T-helper 2 cell treated with Interferon-gamma antibody and Interleukin-4, amounts not matched to agents 5 μg/mL and 100 μg/mL, for 36 hours (primary cell): ENCODE measurements at regions not wholly inside any gene's neighbourhood (a gene's known extent, or its start where the extent isn't known, plus 50 kb on each side); places are given as distances from the start of the nearest gene placed in this dataset.
A peak's percentile ranks its signal among the peaks of the same experiment; 100 is the strongest.

ENCODE experiments used
- DNase-seq: peaks from one replicate; pipeline ENCODE4 v3.0.0; 2021; ENCODE audit warnings: low spot score
- H3K27ac Mint-ChIP-seq: one replicate; pipeline ENCODE4 v1.8.0; 2021; ENCODE audit warnings: mild to moderate bottlenecking, mixed read lengths
- H3K27me3 Mint-ChIP-seq: one replicate; pipeline ENCODE4 v1.8.0; 2021; ENCODE audit warnings: low read depth, mixed read lengths
- H3K36me3 Mint-ChIP-seq: one replicate; pipeline ENCODE4 v1.8.0; 2021; ENCODE audit warnings: low read depth, mixed read lengths
- H3K4me1 Mint-ChIP-seq: one replicate; pipeline ENCODE4 v1.8.0; 2021; ENCODE audit warnings: low read depth, mixed read lengths
- H3K4me3 Mint-ChIP-seq: one replicate; pipeline ENCODE4 v1.8.0; 2022; ENCODE audit warnings: mild to moderate bottlenecking, moderate library complexity, mixed read lengths
- H3K9me3 Mint-ChIP-seq: one replicate; pipeline ENCODE4 v1.8.0; 2021; ENCODE audit warnings: mixed read lengths

DNA sequence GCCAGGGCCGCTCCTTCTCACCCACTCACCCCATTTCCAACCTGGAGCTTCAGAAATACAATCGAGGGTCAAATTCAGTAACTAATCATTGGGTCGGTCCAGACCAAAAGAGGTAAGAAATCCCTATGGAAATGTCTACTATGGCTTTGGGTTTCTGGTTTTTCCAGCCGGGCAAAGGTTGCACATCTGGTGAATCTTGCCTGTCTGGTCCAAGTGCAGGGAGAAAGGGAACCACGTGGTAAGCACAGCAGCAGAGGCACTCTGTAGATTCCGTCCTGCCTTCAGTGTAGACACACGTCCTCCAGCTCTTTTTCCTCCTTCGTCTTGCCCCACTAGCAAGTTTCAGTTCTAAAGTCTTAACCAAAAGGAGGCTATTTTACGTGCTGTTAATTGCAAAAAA lies 218.0 kb upstream of the JADE1 start:
- Mint-ChIP-seq H3K36me3 (no peaks in the 10 kb centered on the region), H3K4me1 (no peaks in the 10 kb centered on the region), H3K9me3 (peaks cover 9% of the 10 kb centered on the region), H3K27ac (no peak overlapping the region), H3K27me3 (no peaks in the 10 kb centered on the region), H3K4me3 (no peak overlapping the region)
- no peak for DNase-seq

DNA sequence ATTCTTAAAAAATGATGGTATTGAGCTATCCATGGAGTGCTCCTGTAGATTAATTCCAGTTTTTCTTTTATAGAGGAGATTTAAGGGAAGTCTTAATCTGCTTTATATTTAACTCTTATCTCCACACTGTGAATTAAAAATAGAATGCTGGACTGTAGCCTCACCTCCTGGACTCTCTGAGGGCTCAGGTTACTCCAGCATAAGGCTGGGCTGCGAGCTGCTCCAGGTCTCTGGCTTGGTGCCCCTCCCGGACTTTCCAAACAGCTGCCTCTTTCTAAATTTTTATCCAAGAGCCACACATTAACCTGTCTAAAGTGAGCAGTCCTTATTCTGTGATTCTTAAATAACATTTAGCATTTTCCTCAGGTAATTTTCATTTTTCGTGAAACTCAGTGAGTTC lies 218.7 kb upstream of the JADE1 start:
- Mint-ChIP-seq H3K4me3 (no peak overlapping the region), H3K36me3 (no peaks in the 10 kb centered on the region), H3K27ac (no peak overlapping the region), H3K9me3 (peaks cover 5% of the 10 kb centered on the region), H3K27me3 (no peaks in the 10 kb centered on the region), H3K4me1 (no peaks in the 10 kb centered on the region)
- no peak for DNase-seq

DNA sequence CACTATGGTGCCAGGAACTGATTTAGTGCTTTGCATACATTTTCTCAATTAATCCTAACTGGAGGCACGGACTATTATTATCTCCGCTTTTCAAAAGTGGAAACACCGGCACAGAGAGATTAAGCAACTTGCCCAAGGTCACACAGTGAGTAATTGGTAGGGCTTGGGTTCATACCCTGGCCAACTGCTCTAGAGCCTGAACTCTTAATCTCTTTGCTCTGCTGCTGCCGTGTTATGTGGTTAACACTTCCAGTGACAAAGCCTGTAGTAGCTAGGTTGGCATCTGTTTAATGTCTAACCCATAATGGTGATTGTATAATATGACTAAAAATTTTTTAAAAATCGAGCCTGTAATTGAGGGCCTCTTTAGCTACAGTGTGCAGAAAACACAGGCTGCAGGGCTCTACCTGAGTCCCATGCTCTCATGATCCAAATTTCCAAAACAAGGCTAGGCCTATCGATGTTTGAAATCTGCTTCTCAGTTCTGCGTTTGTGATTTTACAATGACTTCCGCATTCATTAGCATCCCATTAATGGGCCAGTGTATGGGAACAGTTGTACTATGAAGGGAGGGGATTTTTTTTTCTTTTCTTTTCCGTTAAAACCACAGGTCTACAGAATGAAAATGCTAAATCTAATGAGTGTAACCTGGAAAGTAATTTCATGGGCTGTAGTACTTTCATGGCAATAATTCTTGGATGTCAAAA lies 219.3 kb upstream of the JADE1 start:
- H3K4me1 Mint-ChIP-seq = no peaks in the 10 kb centered on the region
- H3K27me3 Mint-ChIP-seq = no peaks in the 10 kb centered on the region
- H3K9me3 Mint-ChIP-seq = peaks cover 5% of the 10 kb centered on the region
- H3K4me3 Mint-ChIP-seq = no peak overlapping the region
- no peak overlapping the region for H3K27ac Mint-ChIP-seq
- DNase-seq = no peak
- no peaks in the 10 kb centered on the region for H3K36me3 Mint-ChIP-seq

DNA sequence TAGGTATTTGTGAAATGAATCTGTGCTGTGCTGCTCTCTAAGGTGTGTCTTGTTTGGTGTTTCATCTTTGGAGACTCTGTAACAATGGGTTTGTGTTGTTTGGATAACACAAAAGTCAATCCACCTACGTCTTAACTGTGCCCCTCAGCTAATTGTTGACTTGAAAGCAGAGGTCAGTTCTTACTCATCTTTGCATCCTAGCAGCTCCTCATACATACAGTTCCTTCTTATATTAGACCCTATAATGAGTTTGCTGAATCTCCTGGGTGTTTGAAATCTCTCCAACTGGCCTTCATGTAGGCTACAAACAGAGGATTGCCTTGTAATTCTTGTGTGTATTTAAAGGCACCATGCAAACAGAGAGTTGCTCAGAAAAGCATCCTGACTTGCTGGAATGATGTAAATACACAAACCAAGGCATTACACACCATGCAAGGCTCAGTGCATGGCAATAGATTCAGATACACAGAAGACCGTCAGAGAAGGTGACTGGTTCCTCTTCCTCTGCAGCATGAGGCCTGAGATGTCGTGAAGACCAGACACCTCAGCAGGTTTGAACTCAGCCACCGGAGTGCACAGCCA lies 220.0 kb upstream of the JADE1 start:
- Mint-ChIP-seq H3K27me3 (no peaks in the 10 kb centered on the region), H3K36me3 (no peaks in the 10 kb centered on the region), H3K9me3 (peaks cover 5% of the 10 kb centered on the region), H3K27ac (no peak overlapping the region), H3K4me1 (no peaks in the 10 kb centered on the region), H3K4me3 (no peak overlapping the region)
- DNase-seq = no peak

DNA sequence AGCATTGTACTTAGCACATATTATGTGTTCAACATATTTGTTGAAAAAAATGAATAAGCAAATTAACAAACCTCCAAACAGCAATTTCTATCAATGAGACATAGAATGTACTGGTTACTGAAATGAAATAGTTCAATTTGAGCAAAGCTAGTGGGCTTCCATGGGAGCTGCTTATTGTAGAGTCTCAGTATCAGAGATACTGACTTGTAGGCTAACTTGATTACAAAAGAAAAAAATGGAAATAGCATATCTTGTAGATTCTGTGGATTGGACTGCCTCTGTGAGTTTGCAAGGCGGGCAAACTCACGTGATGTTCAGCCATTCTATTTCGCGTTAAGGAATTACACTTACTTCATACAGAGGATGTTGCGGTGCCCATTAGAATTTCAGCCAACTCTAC lies 222.1 kb upstream of the JADE1 start:
- H3K4me3 Mint-ChIP-seq = no peak overlapping the region
- H3K27me3 Mint-ChIP-seq = peaks cover under 1% of the 10 kb centered on the region
- no peaks in the 10 kb centered on the region for H3K36me3 Mint-ChIP-seq
- no peak for DNase-seq
- no peaks in the 10 kb centered on the region for H3K9me3 Mint-ChIP-seq
- no peak overlapping the region for H3K27ac Mint-ChIP-seq
- H3K4me1 Mint-ChIP-seq = no peaks in the 10 kb centered on the region

DNA sequence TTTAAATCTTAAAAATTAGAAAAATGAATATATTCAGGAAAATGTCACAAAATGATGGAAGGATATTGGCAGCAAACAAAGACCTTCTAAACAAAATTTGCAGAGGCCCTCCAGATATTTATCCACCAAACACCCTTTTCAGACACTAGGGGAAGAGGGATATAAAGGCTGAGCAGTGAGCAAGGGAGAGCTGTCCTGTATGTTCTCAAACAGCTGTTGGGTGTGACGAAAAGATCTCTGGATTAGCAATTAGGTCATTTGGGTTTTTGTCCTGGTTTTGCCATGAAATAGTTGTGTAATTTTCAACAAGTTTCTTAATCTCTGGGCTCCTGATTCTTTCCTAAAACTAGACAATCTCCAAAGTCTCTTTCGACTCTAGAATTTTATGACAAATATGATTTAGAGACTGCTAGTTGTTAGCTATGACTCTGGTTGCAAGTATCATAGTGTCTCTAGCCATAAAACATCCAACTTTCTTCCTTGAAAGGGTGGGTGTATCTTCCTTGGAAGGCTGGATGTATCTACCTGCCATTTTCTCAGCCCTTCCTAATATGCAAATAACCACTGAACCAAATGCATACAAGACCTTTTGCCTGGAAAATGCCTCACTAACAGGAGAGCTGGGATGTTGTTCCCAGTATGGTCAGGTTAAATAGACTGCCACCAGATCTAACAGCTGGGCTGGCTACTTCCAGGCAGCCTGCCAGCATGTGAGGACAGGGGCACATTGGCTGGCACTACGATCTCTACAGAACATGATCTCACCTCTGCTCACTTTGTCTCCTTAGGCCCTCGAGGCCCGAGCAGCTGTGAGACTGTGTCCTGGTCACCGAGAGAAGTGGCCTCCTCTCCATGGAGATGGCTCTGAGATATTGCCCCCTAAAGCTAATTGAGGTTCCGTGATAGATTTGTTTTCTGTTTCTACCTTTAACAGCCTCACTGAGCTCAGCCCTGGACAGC lies 225.5 kb upstream of the JADE1 start:
- Mint-ChIP-seq H3K27me3 (peaks cover 6% of the 10 kb centered on the region), H3K9me3 (no peaks in the 10 kb centered on the region), H3K36me3 (no peaks in the 10 kb centered on the region), H3K4me1 (no peaks in the 10 kb centered on the region), H3K4me3 (no peak overlapping the region), H3K27ac (no peak overlapping the region)
- DNase-seq = no peak

DNA sequence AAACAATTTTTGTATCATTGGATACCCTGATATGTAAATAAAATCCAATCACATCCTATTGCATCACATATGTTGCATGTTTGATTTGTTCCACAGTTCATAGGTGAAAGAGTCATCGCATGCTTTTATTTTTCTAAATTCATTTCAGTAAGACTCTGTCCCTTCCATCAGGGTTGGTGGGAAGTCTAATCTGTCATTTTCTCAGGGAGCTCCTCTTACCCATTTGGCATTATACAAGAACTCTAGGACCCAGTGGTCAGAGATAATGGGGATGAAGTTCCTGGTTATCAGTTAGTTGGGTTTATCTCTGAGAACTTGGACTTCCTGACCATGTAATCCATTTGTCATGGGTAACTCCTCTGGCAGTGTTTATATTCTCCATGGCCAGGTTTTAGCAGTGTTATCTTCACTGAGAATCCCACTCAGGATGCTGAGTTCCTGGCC lies 227.1 kb upstream of the JADE1 start:
- H3K4me1 Mint-ChIP-seq = no peaks in the 10 kb centered on the region
- H3K27ac Mint-ChIP-seq = no peak overlapping the region
- DNase-seq = no peak
- H3K4me3 Mint-ChIP-seq = no peak overlapping the region
- H3K27me3 Mint-ChIP-seq = peaks cover 6% of the 10 kb centered on the region
- no peaks in the 10 kb centered on the region for H3K9me3 Mint-ChIP-seq
- no peaks in the 10 kb centered on the region for H3K36me3 Mint-ChIP-seq

DNA sequence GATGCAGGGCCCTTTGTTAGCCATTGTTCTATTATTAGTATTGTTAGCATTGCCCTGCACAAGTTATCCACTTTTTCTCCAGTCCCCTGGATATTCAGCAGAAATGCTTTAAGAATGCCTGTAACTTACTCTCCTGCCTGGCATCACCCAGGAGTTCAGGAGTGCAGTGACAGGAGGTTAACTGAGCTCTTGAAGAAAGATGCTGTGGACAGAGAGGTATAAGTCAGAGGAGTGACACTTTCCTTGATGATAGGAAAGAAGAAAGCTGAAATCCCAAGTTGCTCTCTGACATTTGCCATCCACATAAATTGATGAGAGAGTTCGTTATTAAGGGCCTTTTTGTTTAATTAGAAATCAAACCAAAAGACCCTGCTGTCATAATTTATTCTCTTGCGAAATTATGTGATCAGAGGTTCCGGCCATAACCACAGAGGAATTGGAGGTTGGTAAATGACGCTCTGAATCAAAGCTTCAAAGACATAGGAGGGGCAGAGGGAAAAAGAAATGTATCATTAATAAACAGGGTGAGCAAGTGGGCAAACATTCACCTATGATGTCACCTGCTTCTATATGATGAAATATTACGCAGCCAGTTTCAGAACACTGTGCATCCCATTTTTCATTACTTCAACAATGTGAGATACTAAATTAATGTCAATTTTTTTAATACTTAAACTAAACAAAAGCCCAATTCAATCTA lies 230.2 kb upstream of the JADE1 start:
- no peak for DNase-seq
- no peaks in the 10 kb centered on the region for H3K9me3 Mint-ChIP-seq
- no peaks in the 10 kb centered on the region for H3K36me3 Mint-ChIP-seq
- H3K27ac Mint-ChIP-seq = no peak overlapping the region
- no peaks in the 10 kb centered on the region for H3K4me1 Mint-ChIP-seq
- H3K27me3 Mint-ChIP-seq = peaks cover 6% of the 10 kb centered on the region
- no peak overlapping the region for H3K4me3 Mint-ChIP-seq

DNA sequence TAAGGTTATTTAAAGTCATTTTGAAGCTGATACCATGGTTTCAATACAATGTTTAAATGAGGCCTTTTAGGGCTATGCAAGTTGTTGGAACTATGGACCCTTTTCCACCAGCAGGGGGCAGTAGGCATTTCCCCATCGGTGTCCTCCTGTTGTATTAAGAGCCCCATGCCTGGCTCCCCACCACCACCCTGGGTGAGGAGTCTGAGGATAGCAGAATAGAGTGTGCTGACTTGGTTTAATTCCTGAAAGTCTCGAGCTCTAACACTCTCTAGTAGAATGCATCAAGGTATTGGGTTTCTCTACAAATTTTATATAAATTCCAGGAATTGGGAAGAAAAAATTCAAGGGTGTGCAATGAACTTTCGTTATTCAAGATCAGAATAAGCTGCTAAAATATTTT lies 234.8 kb upstream of the JADE1 start:
- no peak overlapping the region for H3K4me3 Mint-ChIP-seq
- H3K36me3 Mint-ChIP-seq = no peaks in the 10 kb centered on the region
- H3K9me3 Mint-ChIP-seq = no peaks in the 10 kb centered on the region
- H3K27me3 Mint-ChIP-seq = no peaks in the 10 kb centered on the region
- no peak overlapping the region for H3K27ac Mint-ChIP-seq
- H3K4me1 Mint-ChIP-seq = no peaks in the 10 kb centered on the region
- DNase-seq = peak; percentile 27

DNA sequence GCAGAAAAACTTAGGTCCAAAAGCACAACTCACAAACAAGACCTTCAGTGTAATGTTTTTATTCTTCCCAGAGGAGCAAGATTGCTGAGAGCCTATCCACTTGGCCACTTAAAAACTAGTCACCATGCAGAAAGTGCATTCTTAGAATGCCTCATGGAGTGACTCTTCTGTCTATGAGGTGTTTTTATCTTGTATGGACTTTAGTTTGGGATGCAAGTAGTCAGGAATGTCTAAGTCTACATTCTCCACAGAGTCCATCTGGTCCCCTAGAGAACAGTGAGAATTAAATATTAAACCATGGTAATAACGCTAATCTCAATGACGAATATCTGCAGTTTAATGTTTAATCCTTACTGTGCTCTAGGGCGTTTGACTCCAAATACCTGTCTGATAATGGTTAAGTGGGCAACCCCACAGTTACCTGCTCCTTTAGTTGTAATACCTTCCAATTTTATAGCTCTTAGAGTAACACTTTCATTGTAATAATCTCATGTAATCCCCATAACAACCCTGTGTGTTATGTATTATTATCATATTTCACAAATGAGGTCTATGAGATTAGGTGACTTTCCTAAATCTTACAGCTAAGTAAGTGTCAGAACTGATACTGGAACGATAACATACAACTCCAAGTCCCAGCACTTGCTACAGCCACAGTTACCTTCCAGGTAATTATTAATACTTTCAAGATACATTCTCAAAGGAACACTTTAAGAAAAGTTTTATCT lies 235.6 kb upstream of the JADE1 start:
- H3K27ac Mint-ChIP-seq = no peak overlapping the region
- H3K4me1 Mint-ChIP-seq = no peaks in the 10 kb centered on the region
- H3K9me3 Mint-ChIP-seq = no peaks in the 10 kb centered on the region
- H3K36me3 Mint-ChIP-seq = no peaks in the 10 kb centered on the region
- H3K27me3 Mint-ChIP-seq = no peaks in the 10 kb centered on the region
- no peak overlapping the region for H3K4me3 Mint-ChIP-seq
- no peak for DNase-seq

DNA sequence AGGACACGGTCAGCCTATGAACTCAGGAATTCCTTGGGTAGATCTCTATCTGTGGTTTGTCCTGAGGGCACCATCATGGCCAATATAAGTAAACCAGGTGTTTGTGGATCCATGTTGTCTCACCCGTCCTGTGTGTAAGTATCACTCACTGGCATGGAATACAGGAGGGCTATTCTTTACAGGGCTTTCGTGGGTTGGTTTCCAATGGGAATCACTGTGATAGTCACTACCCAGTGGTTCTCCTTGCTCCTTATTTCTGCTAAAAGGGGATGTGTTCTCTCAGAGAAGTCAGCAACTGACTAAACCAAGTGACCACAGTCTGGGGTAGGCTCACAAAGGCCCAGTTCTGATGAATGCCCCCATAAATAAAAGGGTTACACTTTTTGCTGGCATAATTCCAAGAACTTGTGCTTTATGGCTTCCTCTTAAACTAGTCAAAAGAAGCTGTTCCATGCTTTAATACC lies 236.7 kb upstream of the JADE1 start:
- Mint-ChIP-seq H3K36me3 (no peaks in the 10 kb centered on the region), H3K4me3 (no peak overlapping the region), H3K4me1 (no peaks in the 10 kb centered on the region), H3K27ac (no peak overlapping the region), H3K9me3 (no peaks in the 10 kb centered on the region), H3K27me3 (no peaks in the 10 kb centered on the region)
- no peak for DNase-seq

DNA sequence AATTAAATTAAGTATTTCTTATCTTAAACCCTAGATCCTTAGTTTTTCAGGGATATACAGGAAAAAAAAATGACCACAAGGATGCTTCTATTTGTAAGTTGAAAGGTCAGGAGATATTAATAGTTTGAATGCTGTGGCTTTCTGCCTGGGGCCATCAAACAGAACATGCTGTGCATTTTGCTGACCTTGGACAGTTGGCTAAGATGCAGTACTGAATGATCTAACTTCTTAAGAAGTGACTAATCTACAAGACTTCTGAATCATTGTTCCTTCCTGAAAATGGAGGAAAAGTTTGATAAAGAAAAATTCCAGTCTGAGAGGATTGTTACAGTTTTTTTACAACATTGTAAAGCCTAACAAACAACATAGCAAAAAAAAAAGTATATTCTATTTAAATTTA lies 237.8 kb upstream of the JADE1 start:
- no peaks in the 10 kb centered on the region for H3K36me3 Mint-ChIP-seq
- no peak for DNase-seq
- peaks cover 2% of the 10 kb centered on the region for H3K27me3 Mint-ChIP-seq
- H3K9me3 Mint-ChIP-seq = no peaks in the 10 kb centered on the region
- no peaks in the 10 kb centered on the region for H3K4me1 Mint-ChIP-seq
- H3K4me3 Mint-ChIP-seq = no peak overlapping the region
- no peak overlapping the region for H3K27ac Mint-ChIP-seq

DNA sequence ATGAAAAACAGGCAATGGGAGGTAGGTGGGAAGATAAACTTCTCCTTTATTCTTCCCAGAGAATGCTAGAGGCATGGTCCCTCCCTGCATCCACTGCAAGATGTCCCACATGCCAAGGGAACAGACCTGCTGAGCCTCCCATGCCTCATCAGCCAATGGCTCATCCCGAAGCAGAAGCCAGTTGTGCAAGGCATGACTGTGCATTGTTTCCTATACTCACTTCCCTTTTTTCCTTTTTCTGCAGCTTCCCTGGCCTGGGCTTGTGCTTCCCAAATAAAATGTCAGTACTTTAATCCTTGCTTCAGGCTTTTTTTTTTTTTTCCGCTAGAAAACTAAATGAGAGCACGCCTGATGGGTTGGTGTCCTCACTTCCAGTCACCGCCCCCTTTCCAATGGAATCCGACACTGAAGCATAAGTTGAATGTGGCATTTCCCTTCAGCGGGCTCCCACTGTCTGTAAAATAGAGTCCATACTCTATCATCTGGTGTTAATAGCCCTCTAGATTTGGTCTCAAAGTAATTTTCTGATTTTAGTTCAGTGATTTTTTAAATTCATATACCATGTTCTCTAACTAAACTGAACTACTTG lies 239.0 kb upstream of the JADE1 start:
- Mint-ChIP-seq H3K27ac (no peak overlapping the region), H3K9me3 (no peaks in the 10 kb centered on the region), H3K27me3 (peaks cover 2% of the 10 kb centered on the region), H3K4me1 (no peaks in the 10 kb centered on the region), H3K36me3 (no peaks in the 10 kb centered on the region), H3K4me3 (no peak overlapping the region)
- DNase-seq = no peak
